HG02642 (cell line): ENCODE measurements at regions not wholly inside any gene's neighbourhood (a gene's known extent, or its start where the extent isn't known, plus 50 kb on each side); places are given as distances from the start of the nearest gene placed in this dataset.
"Not testable (repeated sequence)": the region's sequence is repeated elsewhere in the genome, so short reads cannot be mapped to it uniquely, and the experiment has no call there.

Source experiments
- ATAC-seq: cut with Tn5 transposase; IDR thresholded peaks from one replicate; pipeline ENCODE4 v1.9.1; 2021; ENCODE audit warnings: mild to moderate bottlenecking; ENCODE audit not compliant: unreplicated experiment, poor library complexity

- no peak for ATAC-seq
Measured at GRCh38 chr6:94902974-94903628, 674.2 kb upstream of the MANEA start.

DNA sequence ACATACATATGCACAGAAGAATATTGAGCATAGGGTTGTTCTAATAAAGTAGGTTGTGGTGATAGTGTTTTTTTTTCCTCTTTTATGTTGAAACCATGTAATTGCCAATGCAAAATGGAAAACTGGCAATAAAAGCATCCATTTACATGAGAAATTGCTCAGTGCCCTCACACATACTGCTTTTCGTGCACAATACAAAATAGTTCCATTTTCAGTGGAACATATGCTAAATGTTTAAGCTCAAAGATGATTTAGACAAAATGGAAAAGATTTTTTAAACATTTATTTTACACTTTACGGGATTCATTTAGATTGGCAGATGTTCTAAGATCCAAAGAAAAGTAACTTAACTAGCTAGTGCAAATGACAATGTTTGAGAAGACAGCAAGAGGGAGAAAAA is 678.1 kb upstream of the MANEA start:
- ATAC-seq: no peak

DNA sequence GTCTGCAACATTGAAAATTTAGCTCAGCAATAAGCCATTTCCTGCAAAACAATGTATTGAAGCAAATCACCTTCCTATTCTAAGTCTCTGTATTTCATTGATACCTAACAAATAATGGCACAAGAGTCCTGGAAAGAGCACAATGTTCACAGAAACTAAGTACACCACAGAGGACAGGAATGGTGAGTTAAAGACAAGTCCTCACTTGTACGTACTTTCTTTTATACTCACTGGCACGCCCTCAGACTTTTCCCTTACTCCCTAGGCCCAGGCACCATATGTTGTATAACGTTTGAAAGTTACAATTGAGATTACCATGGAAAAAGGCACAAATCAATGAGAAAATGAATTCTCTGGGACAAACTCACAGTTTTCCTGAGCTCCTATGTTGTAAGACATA is 683.0 kb upstream of the MANEA start:
- no peak for ATAC-seq

- ATAC-seq: no peak
Measured at GRCh38 chr6:94893327-94893726, 684.0 kb upstream of the MANEA start.

- ATAC-seq: not testable (repeated sequence)
Measured at GRCh38 chr6:94873819-94874218, 703.5 kb upstream of the MANEA start.

DNA sequence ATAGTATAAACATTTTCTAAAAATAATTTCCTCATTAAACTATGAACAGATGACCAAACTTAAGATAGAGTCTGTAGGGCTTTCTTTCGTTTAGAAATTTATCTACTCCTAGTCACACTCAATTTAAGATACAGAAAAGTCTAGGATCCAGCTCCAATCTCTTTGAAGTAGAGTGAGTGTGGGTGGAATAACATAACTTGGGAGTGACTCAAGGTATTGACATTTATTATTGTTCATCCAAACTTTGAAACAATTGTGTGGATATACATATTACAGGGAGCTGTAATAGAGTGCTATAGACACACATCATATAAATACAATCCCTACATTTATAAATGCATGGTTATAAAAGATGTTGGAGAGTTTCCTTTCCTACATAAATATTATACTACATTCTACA is 715.2 kb upstream of the MANEA start:
- ATAC-seq: no peak

DNA sequence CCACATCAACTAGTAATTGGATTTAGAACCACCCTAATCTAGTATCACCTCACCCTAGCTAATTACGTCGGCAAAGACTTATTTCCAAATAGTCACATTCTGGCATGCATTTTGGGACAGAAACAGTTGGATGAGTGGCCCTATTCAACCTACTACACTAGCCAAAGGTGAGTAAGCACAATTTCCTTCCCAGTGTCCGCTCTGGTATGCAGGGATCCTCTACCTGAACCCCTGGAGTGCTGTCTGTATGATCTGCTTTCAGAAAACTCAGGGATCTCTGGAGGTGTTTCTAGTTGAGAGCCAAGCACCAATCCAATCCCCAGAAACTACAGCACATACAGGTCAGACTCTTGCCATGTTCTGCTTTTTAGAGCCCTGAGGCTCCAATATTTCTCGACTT is 717.4 kb upstream of the MANEA start:
- ATAC-seq: no peak

- ATAC-seq: not testable (repeated sequence)
Measured at GRCh38 chr6:94856999-94857398, 720.3 kb upstream of the MANEA start.

- not testable (repeated sequence) for ATAC-seq
Measured at GRCh38 chr6:94851329-94851728, 726.0 kb upstream of the MANEA start.

GRCh38 chr6:94845742-94846141 is 731.6 kb upstream of the MANEA start:
- ATAC-seq: no peak

DNA sequence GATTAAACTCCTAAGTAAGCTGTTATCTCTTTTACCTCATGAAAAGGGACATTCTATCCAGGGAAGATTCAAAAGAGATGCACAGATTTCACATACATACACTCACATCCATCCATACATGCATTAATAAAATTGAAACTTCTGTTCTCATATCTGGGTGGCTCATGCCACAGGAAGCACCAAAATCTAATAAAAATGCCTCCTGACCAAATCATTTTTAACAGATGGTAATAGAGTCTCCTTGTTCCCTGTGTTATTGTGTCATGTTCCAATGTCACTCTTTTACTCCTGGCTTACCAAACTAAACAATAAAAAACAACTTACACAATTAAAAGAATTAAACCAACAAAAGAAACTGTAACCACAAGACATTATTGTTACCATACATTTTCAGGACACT is 742.1 kb upstream of the MANEA start:
- ATAC-seq: no peak

DNA sequence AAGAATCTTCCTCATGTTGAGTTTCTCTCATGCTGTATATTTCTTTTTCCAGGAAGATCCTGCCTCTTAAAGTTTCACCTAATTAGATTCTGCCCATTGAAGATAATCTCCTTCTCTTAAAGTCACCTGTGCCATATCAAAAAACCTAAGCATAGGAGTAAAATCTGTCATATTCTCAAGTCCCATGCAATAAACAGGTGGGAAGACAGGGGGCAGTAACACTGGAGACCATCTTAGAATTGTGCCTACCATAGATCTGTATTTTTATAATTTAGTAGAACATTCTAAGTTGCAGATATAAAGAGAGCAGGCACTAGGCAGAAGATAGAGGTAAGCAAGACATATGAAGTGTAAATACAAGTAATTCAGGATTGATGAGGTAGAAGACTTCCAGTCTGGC is 763.5 kb upstream of the MANEA start:
- no peak for ATAC-seq

GRCh38 chr6:94801344-94801743 is 776.0 kb upstream of the MANEA start:
- no peak for ATAC-seq

GRCh38 chr6:94785514-94785913 is 791.8 kb upstream of the MANEA start:
- no peak for ATAC-seq

GRCh38 chr6:94785081-94785480 is 792.3 kb upstream of the MANEA start:
- ATAC-seq: not testable (repeated sequence)

DNA sequence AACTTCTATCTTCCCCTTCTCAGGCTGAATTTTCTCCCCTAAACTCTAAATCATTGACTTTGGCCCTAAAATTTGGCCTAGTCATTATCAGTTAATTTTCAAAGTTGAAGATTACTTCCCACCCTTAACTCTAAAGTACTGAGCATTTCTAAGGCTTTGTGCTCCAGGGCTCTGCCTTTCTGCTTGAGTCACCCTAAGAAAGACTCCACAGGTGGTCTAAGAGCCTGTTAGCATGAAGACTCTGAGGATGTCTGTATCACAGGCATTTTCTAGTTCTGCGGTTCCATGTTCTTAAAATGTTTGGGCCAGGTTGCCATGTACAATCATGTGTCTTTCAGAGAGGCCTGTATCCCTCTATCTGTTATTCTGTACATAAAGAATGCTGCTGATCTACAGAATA is 808.1 kb upstream of the MANEA start:
- ATAC-seq: no peak

DNA sequence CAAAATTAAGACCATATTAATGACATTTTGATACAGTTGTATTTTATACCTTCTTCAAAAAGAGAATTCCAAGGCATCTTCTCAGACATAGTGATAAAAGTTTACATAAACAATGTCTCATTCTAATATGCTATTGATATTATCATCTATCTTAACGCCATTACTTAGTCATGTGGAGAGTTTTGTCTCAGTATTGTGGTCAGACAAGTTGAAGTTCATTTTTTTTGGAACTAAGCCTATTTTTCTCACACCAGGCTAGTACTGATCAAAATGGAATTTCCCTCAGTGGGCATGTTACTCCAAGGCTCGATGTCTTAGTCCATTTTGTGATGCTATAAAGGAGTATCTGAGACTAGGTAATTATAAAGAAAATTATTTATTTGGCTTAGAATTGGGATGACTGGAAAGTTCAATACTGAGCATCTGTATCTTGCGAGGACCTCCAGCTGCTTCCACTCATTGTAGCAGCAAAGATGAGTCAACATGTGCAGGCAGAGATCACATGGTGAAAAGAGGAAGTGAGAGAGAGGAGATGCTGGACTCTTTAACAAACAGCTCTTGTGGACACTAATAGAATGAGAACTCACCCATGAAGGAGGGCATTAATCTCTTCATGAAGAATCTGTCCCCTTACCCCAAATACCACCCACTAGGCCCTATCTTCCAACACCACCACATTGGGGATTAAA is 825.5 kb upstream of the MANEA start:
- peak; percentile 94 for ATAC-seq

- ATAC-seq: no peak
Measured at GRCh38 chr6:94736236-94736635, 841.1 kb upstream of the MANEA start.

DNA sequence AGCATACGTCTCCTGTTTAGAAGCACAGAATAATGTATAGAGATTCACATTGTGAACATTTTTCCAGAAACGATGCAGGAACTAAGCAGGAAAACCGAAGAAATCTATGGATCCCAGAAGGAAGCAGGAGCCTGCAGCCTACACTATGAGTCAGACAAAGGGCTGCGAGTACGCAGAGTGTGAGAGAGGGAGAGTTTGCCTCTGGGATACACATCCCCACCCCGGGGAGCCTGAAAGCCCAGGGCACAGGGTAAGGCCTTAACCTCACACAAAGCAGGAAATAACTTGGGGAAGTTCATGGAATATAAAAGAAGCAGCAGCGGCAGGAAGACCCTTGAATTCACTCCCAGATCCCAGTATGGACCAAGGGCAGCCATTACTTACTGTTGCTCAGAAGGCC is 842.1 kb upstream of the MANEA start:
- ATAC-seq: no peak

GRCh38 chr6:94734751-94735150 is 842.6 kb upstream of the MANEA start:
- no peak for ATAC-seq

- ATAC-seq: no peak
Measured at GRCh38 chr6:94733066-94733465, 844.3 kb upstream of the MANEA start.

DNA sequence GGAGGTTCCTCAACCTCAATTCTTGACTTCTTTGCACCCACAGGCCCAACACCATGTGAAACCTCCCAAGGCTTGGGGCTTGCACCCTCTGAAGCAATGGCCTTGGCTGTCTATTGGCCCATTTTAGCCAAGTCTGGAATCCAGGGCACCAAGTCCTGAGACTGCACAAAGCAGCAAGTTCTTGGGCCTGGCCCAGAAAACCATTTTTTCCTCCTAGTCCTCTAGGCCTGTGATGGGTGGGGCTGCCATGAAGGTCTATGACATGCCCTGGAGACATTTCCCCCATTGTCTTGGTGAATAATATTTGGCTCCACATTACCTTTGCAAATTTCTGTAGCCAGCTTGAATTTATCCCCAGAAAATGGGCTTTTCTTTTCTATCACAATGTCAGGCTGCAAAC is 849.6 kb upstream of the MANEA start:
- ATAC-seq: no peak
